OCI-LY7 (cell line): ENCODE measurements at regions not wholly inside any gene's neighbourhood (a gene's known extent, or its start where the extent isn't known, plus 50 kb on each side); places are given as distances from the start of the nearest gene placed in this dataset.

Experiments used
- EZH2phosphoT487 ChIP-seq: fragments of 200-600 bp; sonication (generic); IDR thresholded peaks from 2 replicates; pipeline ENCODE4 v1.6.1; 2018; ENCODE audit warnings: low read depth, borderline replicate concordance, mild to moderate bottlenecking, mixed run types, antibody characterized with exemption, low read length, moderate library complexity, mixed read lengths
- TF ChIP-seq, protein P1 (sequence below): fragments of 200-600 bp; sonication (generic); conservative IDR thresholded peaks from 2 replicates; pipeline ENCODE4 v1.5.1; 2014; ENCODE audit warnings: mild to moderate bottlenecking, antibody characterized with exemption, low read length, moderate library complexity, mixed read lengths

DNA sequence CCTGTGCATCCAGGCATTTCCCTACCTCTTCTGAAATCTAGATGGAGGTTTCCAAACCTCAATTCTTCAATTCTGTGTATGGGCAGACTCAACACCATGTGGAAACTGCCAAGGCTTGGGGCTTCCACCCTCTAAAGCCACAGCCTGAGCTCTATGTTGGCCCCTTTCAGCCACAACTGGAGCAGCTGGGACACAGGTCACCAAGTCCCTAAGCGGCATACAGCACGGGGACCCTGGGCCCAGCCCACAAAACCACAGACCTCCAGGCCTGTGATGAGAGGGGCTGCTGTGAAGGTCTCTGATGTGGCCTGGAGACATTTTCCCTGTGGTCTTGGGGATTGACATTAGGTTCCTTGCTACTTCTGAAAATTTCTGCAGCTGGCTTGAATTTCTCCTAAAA lies 255.4 kb downstream of the TDRD15 start:
- TF ChIP-seq, protein P1, sequence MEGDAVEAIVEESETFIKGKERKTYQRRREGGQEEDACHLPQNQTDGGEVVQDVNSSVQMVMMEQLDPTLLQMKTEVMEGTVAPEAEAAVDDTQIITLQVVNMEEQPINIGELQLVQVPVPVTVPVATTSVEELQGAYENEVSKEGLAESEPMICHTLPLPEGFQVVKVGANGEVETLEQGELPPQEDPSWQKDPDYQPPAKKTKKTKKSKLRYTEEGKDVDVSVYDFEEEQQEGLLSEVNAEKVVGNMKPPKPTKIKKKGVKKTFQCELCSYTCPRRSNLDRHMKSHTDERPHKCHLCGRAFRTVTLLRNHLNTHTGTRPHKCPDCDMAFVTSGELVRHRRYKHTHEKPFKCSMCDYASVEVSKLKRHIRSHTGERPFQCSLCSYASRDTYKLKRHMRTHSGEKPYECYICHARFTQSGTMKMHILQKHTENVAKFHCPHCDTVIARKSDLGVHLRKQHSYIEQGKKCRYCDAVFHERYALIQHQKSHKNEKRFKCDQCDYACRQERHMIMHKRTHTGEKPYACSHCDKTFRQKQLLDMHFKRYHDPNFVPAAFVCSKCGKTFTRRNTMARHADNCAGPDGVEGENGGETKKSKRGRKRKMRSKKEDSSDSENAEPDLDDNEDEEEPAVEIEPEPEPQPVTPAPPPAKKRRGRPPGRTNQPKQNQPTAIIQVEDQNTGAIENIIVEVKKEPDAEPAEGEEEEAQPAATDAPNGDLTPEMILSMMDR, result no peak
- no peak for TF ChIP-seq EZH2phosphoT487
